ENCODE measurements at regions not wholly inside any gene's neighbourhood (a gene's known extent, or its start where the extent isn't known, plus 50 kb on each side); places are given as distances from the start of the nearest gene placed in this dataset.

DNA sequence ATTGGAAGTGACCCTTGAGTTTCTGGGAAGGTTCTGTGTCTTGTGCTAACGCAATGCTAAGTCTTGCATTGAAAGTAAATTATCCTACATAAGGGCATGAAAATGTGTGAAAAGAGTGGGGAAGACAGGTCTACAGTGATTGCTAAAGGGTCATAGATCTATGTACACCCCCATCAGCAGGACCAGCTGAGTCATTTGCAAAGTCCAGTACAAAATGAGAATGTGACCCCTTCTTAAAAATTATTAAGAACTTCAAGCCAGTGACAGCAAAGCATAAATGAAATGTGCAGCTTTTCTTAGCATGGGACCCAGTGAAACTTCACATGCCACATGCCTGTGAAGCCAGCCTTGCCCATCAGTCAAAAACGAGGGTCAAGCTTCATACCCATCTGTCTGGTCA is 640.7 kb upstream of the MKI67 start:
- no peaks in the 10 kb centered on the region for H3K9me3 ChIP-seq (ENCODE audit: low read length)
- intact Hi-C loops (cut with micrococcal nuclease; ENCODE audit: unreplicated experiment): no loop called here
- H3K79me2 ChIP-seq (ENCODE audit: insufficient read depth, low read length): no peaks in the 10 kb centered on the region
- no peak overlapping the region for H3K4me2 ChIP-seq (ENCODE audit: low read depth, low read length)
- H3K9ac ChIP-seq (ENCODE audit: insufficient read depth, low read depth, low read length): no peak overlapping the region
- no peak overlapping the region for H3K4me3 ChIP-seq (replicated peaks in 1 of 3; ENCODE audit: insufficient read depth in 1 of 3, low read depth in 2 of 3, low read length in 3 of 3)
- BruUV-seq (replicated peaks): no TSS peak
- CTCF ChIA-PET (ENCODE audit: low intra/inter-chr PET ratio, low total read pairs): no interaction called here
- ATAC-seq (no peak), DNase-seq (ENCODE audit: low spot score) (no peak), FAIRE-seq (no peak)
- H3K27ac ChIP-seq (ENCODE audit: extremely low read length, insufficient read depth, low read length): no peak overlapping the region
- POLR2A ChIA-PET: no interaction called here
- H3K4me1 ChIP-seq (ENCODE audit: insufficient read depth, low read length): no peaks in the 10 kb centered on the region
- no peaks in the 10 kb centered on the region for H4K20me1 ChIP-seq (ENCODE audit: insufficient read depth, low read length)
- H3K27me3 ChIP-seq (ENCODE audit: control insufficient read depth in 1 of 2, insufficient read depth in 2 of 2, low read length in 2 of 2): no peaks in the 10 kb centered on the region; a peak in 1 of 5 replicates
- WGBS (ENCODE audit: low lambda C conversion rate): 20% methylated on average over 2 of the region's 2 CpGs
- no peaks in the 10 kb centered on the region for H3K36me3 ChIP-seq (replicated peaks in 1 of 2; ENCODE audit: control insufficient read depth in 1 of 2, insufficient read depth in 2 of 2, low read length in 2 of 2)
- in situ Hi-C loops (cut with HindIII; ENCODE audit: extremely low pct_ligation_motif_present, low pct_unique_long_range_greater_than_20kb): no loop called here
- no peak overlapping the region for H2AFZ ChIP-seq (ENCODE audit: low read length)
- TF ChIP-seq ZNF557 (CRISPR knock-in tag; IDR thresholded peaks at IDR 0.05) (no peak), CTCF (CRISPR knock-in tag; IDR thresholded peaks at IDR 0.05) (no peak), REL (CRISPR knock-in tag; conservative IDR thresholded peaks at IDR 0.05) (no peak), SATB2 (CRISPR knock-in tag; IDR thresholded peaks at IDR 0.05) (no peak), ZNF230 (CRISPR knock-in tag; IDR thresholded peaks at IDR 0.05) (no peak), PBX2 (CRISPR knock-in tag; IDR thresholded peaks at IDR 0.05) (no peak), CBX2 (IDR thresholded peaks at IDR 0.05; ENCODE audit: low read depth, low read length) (no peak), CBX2 (CRISPR knock-in tag; IDR thresholded peaks at IDR 0.05; ENCODE audit: low read depth) (no peak), ZNF260 (CRISPR knock-in tag; IDR thresholded peaks at IDR 0.05; ENCODE audit: borderline replicate concordance, low read depth) (no peak), ZNF333 (CRISPR knock-in tag; IDR thresholded peaks at IDR 0.05; ENCODE audit: borderline replicate concordance) (no peak), ZFX (CRISPR knock-in tag; IDR thresholded peaks at IDR 0.05; ENCODE audit: low read depth) (no peak), CENPBD1 (CRISPR knock-in tag; IDR thresholded peaks at IDR 0.05; ENCODE audit: borderline replicate concordance, low read depth) (no peak), PRPF4 (IDR thresholded peaks at IDR 0.05; ENCODE audit: low read depth, low read length, poor library complexity, severe bottlenecking) (no peak), ZNF816 (CRISPR knock-in tag; IDR thresholded peaks at IDR 0.05; ENCODE audit: borderline replicate concordance) (no peak), TOPORS (CRISPR knock-in tag; IDR thresholded peaks at IDR 0.05) (no peak), ZNF138 (CRISPR knock-in tag; IDR thresholded peaks at IDR 0.05; ENCODE audit: low read depth) (no peak)
- TF ChIP-seq, protein P1, sequence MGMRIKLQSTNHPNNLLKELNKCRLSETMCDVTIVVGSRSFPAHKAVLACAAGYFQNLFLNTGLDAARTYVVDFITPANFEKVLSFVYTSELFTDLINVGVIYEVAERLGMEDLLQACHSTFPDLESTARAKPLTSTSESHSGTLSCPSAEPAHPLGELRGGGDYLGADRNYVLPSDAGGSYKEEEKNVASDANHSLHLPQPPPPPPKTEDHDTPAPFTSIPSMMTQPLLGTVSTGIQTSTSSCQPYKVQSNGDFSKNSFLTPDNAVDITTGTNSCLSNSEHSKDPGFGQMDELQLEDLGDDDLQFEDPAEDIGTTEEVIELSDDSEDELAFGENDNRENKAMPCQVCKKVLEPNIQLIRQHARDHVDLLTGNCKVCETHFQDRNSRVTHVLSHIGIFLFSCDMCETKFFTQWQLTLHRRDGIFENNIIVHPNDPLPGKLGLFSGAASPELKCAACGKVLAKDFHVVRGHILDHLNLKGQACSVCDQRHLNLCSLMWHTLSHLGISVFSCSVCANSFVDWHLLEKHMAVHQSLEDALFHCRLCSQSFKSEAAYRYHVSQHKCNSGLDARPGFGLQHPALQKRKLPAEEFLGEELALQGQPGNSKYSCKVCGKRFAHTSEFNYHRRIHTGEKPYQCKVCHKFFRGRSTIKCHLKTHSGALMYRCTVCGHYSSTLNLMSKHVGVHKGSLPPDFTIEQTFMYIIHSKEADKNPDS (CRISPR knock-in tag; IDR thresholded peaks at IDR 0.05): no peak
- TF ChIP-seq, protein P2, sequence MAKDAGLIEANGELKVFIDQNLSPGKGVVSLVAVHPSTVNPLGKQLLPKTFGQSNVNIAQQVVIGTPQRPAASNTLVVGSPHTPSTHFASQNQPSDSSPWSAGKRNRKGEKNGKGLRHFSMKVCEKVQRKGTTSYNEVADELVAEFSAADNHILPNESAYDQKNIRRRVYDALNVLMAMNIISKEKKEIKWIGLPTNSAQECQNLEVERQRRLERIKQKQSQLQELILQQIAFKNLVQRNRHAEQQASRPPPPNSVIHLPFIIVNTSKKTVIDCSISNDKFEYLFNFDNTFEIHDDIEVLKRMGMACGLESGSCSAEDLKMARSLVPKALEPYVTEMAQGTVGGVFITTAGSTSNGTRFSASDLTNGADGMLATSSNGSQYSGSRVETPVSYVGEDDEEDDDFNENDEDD (CRISPR knock-in tag; IDR thresholded peaks at IDR 0.05; ENCODE audit: borderline replicate concordance): no peak

Data from HepG2 (cell line).